CD4-positive, alpha-beta T cell treated with Interferon alpha-2 for 1 hour (primary cell): ENCODE measurements at regions not wholly inside any gene's neighbourhood (a gene's known extent, or its start where the extent isn't known, plus 50 kb on each side); places are given as distances from the start of the nearest gene placed in this dataset.

Experiments used
- DNase-seq, 2 donors: peaks; one replicate each; pipeline ENCODE4 v3.0.0-alpha.2; 2020 to 2022

DNA sequence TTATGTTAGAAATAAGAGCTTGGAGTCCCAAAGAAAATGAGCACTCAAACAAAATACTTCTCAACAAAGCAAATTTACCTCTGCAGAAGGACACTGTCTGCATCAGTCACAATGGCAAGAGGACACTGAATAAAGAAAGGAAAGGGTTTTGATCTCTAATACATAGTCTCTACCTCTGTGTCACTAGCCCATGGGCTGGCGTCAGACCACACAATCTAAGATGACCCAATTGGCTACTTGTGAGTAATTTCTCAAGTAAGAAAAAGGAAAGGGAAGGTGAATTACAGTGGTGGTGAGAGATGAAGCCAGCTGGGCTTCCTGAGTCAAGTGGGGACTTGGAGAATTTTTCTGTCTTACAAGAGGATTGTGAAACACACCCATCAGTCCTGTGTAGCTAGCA lies 257.9 kb upstream of the AMELY start:
- DNase-seq: no peak

DNA sequence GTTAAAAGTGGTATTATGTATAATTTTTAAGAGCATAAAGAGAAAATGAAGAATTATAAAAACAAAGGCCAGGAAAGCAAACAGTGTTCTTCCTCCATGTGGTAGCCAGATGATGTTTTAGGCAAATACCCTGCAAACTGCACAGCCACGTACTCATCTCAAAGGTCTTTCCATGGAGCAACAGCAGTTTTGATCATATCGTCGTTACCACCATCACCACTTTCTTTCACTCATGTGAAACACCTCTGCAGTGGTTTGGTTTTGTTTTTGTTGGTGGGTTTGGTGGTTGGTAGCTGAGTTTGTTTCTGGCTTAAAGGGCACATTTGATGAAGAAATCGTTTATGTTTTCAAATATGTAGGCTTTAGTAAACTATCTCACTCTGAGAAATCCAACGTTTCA lies 229.9 kb upstream of the AMELY start:
- peak in 1 of 2 donors; percentile 13 for DNase-seq
